ENCODE measurements at regions not wholly inside any gene's neighbourhood (a gene's known extent, or its start where the extent isn't known, plus 50 kb on each side); places are given as distances from the start of the nearest gene placed in this dataset.

- H3K27me3 ChIP-seq (ENCODE audit: control insufficient read depth in 2 of 2, insufficient read depth in 2 of 2, low read length in 2 of 2) = no peaks in the 10 kb centered on the region
- H3K9ac ChIP-seq (replicated peaks; ENCODE audit: extremely low read depth, insufficient read depth, low read length) = no peak overlapping the region
- H3K4me1 ChIP-seq (ENCODE audit: control insufficient read depth, extremely low read depth, insufficient read depth, low read length) = no peaks in the 10 kb centered on the region
- H2AFZ ChIP-seq (ENCODE audit: low read depth, low read length) = no peak overlapping the region
- intact Hi-C loops (cut with micrococcal nuclease) (no loop called here), dilution Hi-C loops (cut with MboI; ENCODE audit: extremely low pct_ligation_motif_present, low sequenced_read_pairs) (no loop called here)
- ChIA-PET CTCF (no interaction called here), POLR2A (no interaction called here)
- H3K79me2 ChIP-seq (ENCODE audit: control insufficient read depth, insufficient read depth, low read length) = no peaks in the 10 kb centered on the region
- H3K4me2 ChIP-seq (ENCODE audit: insufficient read depth, low read length) = no peak overlapping the region
- no peaks in the 10 kb centered on the region for H3K9me1 ChIP-seq (replicated peaks; ENCODE audit: control insufficient read depth, extremely low read depth, insufficient read depth, low read length)
- no peak for TF ChIP-seq MAX (IDR thresholded peaks at IDR 0.05; ENCODE audit: insufficient read depth, insufficient read length)
- TF ChIP-seq MYC (IDR thresholded peaks at IDR 0.05; ENCODE audit: low read depth, low read length) = no peak
- TF ChIP-seq POLR2AphosphoS5 (IDR thresholded peaks at IDR 0.05; ENCODE audit: insufficient read depth, low read depth, low read length) = no peak
- no peak for TF ChIP-seq CTCF (IDR thresholded peaks at IDR 0.05; ENCODE audit: extremely low read depth in 1 of 2, insufficient read depth in 1 of 2, low read depth in 1 of 2, low read length in 2 of 2)
- TF ChIP-seq JUN (IDR thresholded peaks at IDR 0.05; ENCODE audit: borderline replicate concordance, insufficient read depth, insufficient read length, low read depth) = no peak
- no peak for TF ChIP-seq GATA2 (IDR thresholded peaks at IDR 0.05; ENCODE audit: insufficient read depth, insufficient read length, low read depth, low read length)
- no peak for TF ChIP-seq EZH2 (IDR thresholded peaks at IDR 0.05; ENCODE audit: borderline replicate concordance, low read depth, low read length, severe bottlenecking)
- no peak for TF ChIP-seq FOS (IDR thresholded peaks at IDR 0.05; ENCODE audit: borderline replicate concordance, insufficient read depth, low read length)
- no peak for TF ChIP-seq POLR2A (IDR thresholded peaks at IDR 0.05; ENCODE audit: low read depth, low read length)
- no peaks in the 10 kb centered on the region for H3K9me3 ChIP-seq (replicated peaks; ENCODE audit: control insufficient read depth, insufficient read depth, low read length)
- H3K4me3 ChIP-seq (replicated peaks in 1 of 3; ENCODE audit: insufficient read depth in 1 of 3, low read depth in 1 of 3, low read length in 3 of 3) = no peak overlapping the region
- FAIRE-seq = no peak
- H3K36me3 ChIP-seq (ENCODE audit: control insufficient read depth in 2 of 2, extremely low read depth in 1 of 2, insufficient read depth in 2 of 2, low read length in 2 of 2) = no peaks in the 10 kb centered on the region
- no TSS peak for BruUV-seq (replicated peaks)
- no peak for DNase-seq (ENCODE audit: low read depth, low spot score)
- H4K20me1 ChIP-seq (replicated peaks; ENCODE audit: control insufficient read depth, extremely low read depth, insufficient read depth, low read length) = no peaks in the 10 kb centered on the region
- no peak overlapping the region for H3K27ac ChIP-seq (ENCODE audit: insufficient read depth, low read depth, low read length)
Measured at GRCh38 chr14:56976211-56976610, 165.9 kb upstream of the OTX2 start.
